Urothelium cell line (cell line): ENCODE measurements at regions not wholly inside any gene's neighbourhood (a gene's known extent, or its start where the extent isn't known, plus 50 kb on each side); places are given as distances from the start of the nearest gene placed in this dataset.
A peak's percentile ranks its signal among the peaks of the same experiment; 100 is the strongest.
"Not testable (repeated sequence)": the region's sequence is repeated elsewhere in the genome, so short reads cannot be mapped to it uniquely, and the experiment has no call there.

Experiments used
- DNase-seq: peaks from one replicate; pipeline ENCODE4 v3.0.0; 2011; ENCODE audit warnings: low spot score, mixed read lengths
- FAIRE-seq: peaks from 2 replicates; lab custom pipeline; 2011; peaks lifted over from hg19 to GRCh38; lab: Jason Lieb, UNC

DNA sequence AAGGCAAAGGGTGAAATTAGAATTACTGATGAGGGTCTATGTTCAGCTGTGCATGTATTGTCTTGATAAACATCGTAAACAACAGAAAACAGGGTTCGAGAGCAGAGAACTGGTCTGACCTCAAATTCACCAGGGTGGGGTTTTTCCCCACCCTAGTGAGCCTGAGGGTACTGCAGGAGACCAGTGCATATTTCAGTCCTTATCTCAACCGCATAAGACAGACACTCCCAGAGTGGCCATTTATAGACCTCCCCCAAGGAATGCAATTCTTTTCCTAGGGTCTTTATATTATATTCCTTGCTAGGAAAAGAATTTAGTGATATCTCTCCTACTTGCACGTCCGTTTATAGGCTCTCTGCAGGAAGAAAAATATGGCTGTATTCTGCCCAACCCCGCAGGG, 257.0 kb upstream of the OSR1 start:
- not testable (repeated sequence) for FAIRE-seq, DNase-seq

DNA sequence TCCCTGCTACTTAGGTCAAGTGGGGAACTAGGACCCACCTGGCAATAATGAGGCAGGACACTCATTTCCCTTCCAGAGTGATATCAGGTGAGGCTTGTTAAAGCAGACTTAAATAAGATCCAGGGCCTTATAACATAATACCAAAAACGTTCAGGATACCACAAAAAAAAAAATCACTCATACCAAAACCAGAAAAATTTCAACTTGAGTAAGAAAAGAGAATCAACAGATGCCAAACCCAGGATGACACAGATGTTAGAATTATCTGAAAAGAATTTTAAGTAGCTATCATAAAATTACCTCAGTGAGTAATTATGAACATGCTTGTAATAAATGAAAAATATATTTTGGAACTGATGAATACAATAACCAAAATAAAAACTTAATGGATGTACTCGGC, 255.6 kb upstream of the OSR1 start:
- no peak for FAIRE-seq
- no peak for DNase-seq

- FAIRE-seq (no peak), DNase-seq (peak; percentile 70)
Observed at GRCh38 chr2:19611491-19612332, 253.3 kb upstream of the OSR1 start.

DNA sequence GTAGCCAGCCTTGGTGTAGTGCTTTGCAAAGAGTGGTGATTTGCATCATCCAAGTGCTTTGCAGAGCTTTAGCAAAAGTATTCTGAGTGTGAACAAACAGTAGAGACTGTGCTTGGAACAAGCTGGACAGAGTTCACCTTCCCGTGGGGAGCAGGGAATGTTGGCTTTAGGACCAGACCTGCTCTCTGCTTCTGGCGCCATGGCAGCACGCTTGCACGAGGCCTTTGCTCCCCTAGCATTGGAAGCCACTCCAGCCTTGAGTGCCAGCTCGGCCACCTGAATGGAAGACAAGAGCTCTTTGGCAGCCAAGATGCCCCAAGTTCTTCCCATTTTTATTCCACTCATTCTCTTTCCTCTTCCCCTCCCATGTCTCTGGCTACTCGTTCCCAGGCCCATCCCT, 250.8 kb upstream of the OSR1 start:
- FAIRE-seq (no peak), DNase-seq (no peak)

GRCh38 chr2:19607931-19608771, 249.7 kb upstream of the OSR1 start:
- FAIRE-seq (peak; percentile 66), DNase-seq (peak; percentile 72)

DNA sequence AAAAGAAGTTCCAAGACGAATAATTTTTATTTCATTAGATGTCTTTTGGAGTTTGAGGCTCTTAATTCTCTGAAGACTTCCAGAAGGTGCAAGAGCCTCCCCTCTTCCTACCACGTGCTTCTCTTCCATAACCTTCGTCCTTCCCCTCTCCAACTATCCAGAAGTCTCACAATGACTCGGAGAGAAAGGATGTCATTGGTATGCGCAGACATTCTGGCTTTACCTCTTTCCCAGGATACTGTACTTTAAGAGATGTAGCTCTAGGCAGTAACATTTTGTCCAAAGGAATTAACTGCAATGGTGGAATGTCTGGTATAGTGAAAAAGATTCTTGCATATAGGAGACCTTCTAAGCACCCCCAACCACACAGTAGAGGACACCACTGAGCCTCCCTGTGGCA, 249.0 kb upstream of the OSR1 start:
- FAIRE-seq (no peak), DNase-seq (no peak)

DNA sequence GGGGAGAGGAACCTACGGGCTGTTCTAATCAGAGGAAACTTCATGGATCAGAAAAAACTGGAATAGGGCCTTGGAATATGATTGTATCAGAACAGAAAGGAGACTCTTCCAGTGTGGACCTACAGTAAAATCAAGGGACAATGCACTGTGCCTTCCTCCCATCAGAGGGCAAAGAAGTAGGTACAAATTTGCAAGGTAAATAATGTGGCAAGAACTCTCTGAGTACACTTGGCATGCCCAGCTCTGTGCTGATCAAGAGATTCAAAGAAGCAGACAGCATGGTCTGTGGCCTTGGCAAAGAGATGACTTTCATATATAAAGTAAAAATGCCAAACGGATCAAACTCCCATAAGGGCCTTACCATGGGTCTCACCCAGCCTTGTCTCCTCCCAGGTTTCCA, 242.6 kb upstream of the OSR1 start:
- FAIRE-seq (no peak), DNase-seq (no peak)

DNA sequence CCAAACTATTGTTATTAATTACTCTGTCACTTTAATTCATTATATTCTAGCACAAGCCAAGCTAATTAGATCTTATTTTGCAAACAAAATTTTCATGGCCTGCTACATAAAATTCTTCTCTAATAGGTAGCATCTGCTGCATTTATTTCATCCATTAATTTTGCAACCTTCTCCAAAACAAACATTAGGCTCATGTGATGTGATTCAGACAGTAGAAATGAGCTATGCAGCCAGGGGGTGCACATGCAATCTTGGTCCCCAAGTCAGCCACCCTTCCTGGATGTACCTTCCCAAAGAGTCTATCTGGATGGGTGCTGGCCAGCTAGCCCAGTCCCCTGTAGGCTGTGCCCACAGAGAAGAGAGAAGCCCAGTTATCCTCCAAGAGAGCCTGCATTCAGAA, 242.1 kb upstream of the OSR1 start:
- no peak for FAIRE-seq
- no peak for DNase-seq

GRCh38 chr2:19598971-19599370, 240.5 kb upstream of the OSR1 start:
- no peak for DNase-seq
- FAIRE-seq = no peak

DNA sequence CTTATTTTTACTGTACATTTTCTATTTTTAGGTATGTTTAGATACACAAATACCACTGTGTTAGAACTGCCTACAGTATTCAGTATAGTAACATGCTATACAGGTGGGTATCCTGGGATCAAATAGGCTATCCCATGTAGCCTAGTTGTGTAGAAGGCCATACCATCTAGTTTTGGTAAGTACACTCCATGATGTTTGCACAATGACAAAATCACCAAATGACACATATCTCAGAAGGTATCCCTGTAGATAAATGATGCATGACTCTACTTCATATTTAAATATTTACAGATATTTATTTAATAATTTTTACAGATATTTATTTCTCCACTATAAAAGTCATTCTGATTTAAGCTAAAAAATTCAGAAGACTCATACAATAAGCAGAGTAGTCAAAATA, 233.8 kb upstream of the OSR1 start:
- peak; percentile 42 for FAIRE-seq
- DNase-seq = no peak

DNA sequence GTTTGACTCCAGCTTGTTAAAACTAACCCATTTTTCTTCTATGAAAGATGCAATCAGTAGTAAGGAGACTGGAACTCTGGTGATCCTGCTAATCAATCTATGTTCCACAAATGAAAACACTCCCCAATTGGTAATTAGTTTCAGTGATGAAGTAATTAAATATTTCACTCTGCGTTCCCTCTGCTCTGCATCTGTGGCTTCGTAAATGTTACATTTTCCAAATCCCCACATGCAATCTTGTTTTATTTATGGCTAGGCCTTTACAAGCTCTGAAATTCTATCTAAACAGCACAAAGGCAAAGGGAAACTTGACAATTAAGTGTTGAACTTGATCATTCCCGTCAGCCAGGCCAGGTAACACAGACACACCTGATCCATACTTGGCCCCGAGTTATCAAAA, 231.4 kb upstream of the OSR1 start:
- FAIRE-seq (no peak), DNase-seq (no peak)

GRCh38 chr2:19580830-19581229, 222.4 kb upstream of the OSR1 start:
- FAIRE-seq (no peak), DNase-seq (peak; percentile 21)

DNA sequence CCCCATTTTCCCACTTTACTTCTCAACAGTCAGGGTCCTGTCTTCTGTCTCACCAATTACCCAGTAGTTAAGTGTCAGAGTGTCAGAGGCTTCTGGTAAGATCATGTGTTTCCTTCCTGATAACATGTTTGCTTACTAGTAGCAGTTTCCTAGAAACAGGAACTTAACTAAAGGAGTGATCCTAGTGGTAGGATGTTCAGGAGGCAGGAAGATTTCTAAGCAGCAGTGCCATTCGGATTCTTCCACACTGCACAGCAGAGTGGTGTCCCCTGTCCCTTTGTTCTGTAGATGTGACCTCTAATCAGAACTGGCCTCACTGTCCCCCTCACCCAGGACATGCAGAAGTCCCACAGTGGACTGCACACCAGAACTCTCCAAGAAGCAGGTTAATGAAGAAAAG, 221.8 kb upstream of the OSR1 start:
- DNase-seq = no peak

GRCh38 chr2:19579461-19579860, 221.0 kb upstream of the OSR1 start:
- FAIRE-seq = no peak

More for the DNA sequence above, 221.8 kb upstream of the OSR1 start:
- no peak for FAIRE-seq

GRCh38 chr2:19577723-19578122, 219.3 kb upstream of the OSR1 start:
- DNase-seq = no peak
- FAIRE-seq = no peak

More at GRCh38 chr2:19579461-19579860, 221.0 kb upstream of the OSR1 start:
- DNase-seq = no peak

DNA sequence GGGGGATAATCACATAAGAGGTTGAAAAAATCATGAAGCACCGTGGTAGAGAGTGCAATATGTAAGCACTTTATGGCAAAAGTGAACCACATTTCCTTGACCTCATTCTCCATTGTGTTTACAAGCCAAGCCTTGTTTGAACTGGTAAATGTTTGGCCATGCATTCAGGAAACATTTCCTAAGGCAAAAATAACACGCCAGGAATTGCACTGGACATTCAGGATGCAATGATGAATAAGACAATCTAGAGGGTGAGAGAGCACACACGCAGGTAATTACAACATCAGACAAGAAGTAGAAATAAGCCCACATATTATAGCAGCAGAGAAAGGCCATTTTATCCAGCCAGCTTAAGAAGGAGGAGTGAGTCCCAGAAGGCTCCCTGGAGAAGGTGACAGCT, 218.0 kb upstream of the OSR1 start:
- no peak for DNase-seq
- FAIRE-seq = no peak

DNA sequence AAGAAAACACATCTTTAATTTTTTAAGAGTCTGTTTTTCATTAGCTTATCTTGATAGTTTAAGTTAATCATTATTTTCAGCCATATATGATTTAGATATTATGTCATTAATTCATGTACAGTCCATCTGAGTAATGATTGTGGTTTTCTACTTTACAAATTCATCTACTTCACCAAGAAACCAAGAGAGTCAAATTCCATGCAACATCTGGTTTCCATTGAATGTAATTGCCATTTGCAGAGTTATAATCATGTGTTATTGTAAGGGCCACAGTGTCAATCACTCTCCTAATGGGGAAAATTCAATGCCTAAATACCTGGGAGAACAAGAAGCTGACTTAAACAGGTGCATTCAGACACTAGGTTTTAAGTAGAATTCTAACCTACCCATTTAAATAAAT, 217.2 kb upstream of the OSR1 start:
- FAIRE-seq (no peak), DNase-seq (no peak)

DNA sequence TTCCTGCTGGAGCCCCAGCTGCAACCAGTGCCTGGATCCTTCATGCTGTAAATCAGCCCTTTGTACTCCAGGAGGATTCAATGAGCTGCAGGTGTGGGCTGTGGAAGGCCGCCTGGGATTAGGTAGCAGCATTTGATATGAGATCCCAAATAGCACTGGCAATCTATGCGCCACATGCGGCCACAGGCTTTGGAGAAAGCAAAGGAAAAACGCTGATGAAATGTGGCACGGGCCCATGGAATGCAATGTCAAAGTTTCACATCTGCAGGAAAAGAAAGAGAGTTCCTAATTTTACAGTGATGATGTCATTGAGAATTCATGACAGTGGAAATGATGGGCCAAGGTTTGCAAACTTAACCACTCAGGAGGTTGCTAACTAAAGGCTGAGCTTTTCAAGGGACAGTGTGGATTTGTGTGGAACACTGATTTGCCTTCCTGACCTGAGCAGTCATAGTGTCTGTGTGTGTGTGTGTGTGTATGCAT, 216.4 kb upstream of the OSR1 start:
- FAIRE-seq (peak; percentile 89), DNase-seq (peak; percentile 60)

DNA sequence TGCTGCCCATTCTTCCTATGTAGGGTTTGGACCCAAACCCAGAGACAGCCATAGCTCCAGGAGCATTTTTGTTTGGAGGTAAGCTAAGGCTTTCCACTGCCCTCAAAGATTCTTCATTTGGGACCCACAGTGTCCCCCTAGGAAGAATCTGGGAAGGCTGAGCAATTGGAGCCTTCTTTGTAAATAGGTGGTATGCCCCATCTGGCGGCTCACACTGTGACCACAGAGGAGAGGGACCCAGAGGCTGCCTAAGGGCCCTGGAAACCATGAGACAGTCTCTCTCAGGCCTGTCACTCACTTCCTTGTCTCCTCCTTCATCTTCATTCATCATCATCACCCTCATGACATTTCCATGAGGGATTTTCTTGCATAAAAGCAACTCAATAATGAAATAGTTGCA, 215.4 kb upstream of the OSR1 start:
- DNase-seq = no peak
- FAIRE-seq = no peak

DNA sequence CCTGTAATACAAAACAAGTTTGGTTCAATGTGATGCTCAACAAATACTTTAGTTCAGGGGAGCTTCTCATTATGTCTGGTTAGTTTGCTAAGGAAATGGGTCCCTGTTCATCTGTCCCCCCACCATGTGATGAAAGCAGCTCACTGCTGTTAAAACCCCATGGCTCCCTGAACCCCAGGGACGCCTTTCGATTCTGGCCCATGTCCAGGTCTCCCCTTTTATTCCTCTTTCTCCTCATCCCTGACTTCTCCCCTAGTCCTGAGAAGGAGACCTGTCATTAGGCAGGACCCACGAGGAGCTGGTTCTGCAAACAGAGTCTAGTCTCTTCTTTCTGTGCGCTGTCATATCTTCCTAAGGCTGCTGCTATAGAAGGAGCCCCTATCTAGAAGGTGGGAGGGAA, 213.3 kb upstream of the OSR1 start:
- FAIRE-seq = no peak
- DNase-seq = no peak

DNA sequence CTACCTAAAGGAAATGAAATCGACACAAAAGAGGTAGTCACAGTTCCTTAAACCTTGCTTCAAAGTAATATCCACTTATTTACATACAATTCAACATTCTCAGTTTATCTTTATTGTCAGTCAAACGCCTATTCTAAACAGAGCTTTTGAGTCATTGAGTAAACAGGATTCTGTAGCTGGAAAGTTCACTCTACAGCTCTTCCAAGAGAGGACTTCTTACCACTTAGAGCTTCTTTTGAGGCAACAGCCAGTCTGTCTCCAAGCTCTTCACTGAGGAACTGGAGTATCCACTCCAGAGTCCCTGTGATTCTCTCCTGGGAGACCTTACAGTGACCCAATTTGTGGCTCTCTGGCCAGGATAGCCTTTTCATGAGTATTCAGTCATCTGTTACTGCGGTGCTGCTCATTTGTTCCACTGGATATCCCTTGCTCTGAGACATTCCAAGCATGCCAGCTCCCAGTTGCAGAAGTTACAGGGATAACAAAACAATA, 210.9 kb upstream of the OSR1 start:
- DNase-seq (no peak), FAIRE-seq (no peak)

GRCh38 chr2:19568809-19569208, 210.4 kb upstream of the OSR1 start:
- no peak for FAIRE-seq
- DNase-seq = no peak
